Panc1 (cell line): ENCODE measurements at regions not wholly inside any gene's neighbourhood (a gene's known extent, or its start where the extent isn't known, plus 50 kb on each side); places are given as distances from the start of the nearest gene placed in this dataset.

Source experiments
- ATAC-seq: fragments of 200-7000 bp; cut with Tn5 transposase; 2 replicates; pipeline ENCODE4 v1.9.1; 2020; ENCODE audit warnings: mild to moderate bottlenecking, moderate library complexity
- BruUV-seq: library from RNA; stranded (reverse); fragments of 400-500 nt; replicated peaks from 2 replicates; lab custom pipeline; 2021; lab: Mats Ljungman, UMichigan
- CTCF ChIA-PET: fragments of 300-600 bp; sonication (Branson Sonifier 250); formaldehyde crosslinking; loops from one replicate; lab custom pipeline; 2022; ENCODE audit warnings: antibody characterized with exemption; lab: Charles Lee
- POLR2A ChIA-PET: fragments of 300-600 bp; sonication (Branson Sonifier 250); formaldehyde crosslinking; loops from one replicate; lab custom pipeline; 2022; ENCODE audit warnings: antibody characterized with exemption; lab: Charles Lee
- DNase-seq: peaks from one replicate; pipeline ENCODE4 v3.0.0-alpha.2; 2010; ENCODE audit warnings: low read depth, low spot score
- H3K27ac ChIP-seq: 2 replicates; pipeline ENCODE4 v1.5.1; 2011; ENCODE audit warnings: mild to moderate bottlenecking, low read length, inconsistent platforms
- H3K27me3 ChIP-seq: fragments of 200-500 bp; sonication (Bioruptor generic); 2 replicates; pipeline ENCODE4 v1.6.0; 2014; ENCODE audit warnings: low read length, inconsistent platforms; ENCODE audit not compliant: control insufficient read depth, insufficient read depth
- H3K36me3 ChIP-seq: fragments of 200-500 bp; sonication (Bioruptor generic); 2 replicates; pipeline ENCODE4 v1.5.1; 2014; ENCODE audit warnings: inconsistent platforms, mild to moderate bottlenecking, low read length, moderate library complexity; ENCODE audit not compliant: control insufficient read depth, insufficient read depth
- H3K4me1 ChIP-seq: 2 replicates; pipeline ENCODE4 v1.5.1; 2011; ENCODE audit warnings: inconsistent platforms, mild to moderate bottlenecking, low read length, moderate library complexity; ENCODE audit not compliant: control insufficient read depth, insufficient read depth
- H3K4me3 ChIP-seq, 2 experiments: 2 replicates each; pipeline ENCODE4 v1.5.1; 2011 to 2012; ENCODE audit warnings: low read depth in 2 of 2, low read length in 2 of 2, mild to moderate bottlenecking in 2 of 2, inconsistent platforms in 1 of 2, moderate library complexity in 1 of 2
- H3K9me3 ChIP-seq: fragments of 200-500 bp; sonication (Bioruptor generic); 2 replicates; pipeline ENCODE4 v1.5.1; 2014; ENCODE audit warnings: low read depth, mild to moderate bottlenecking, inconsistent platforms, low read length, moderate library complexity; ENCODE audit not compliant: control insufficient read depth, insufficient read depth
- CTCF ChIP-seq: fragments of 450-650 bp; IDR thresholded peaks from 2 replicates; pipeline ENCODE4 v1.5.1; 2017; ENCODE audit warnings: mild to moderate bottlenecking
- POLR2AphosphoS5 ChIP-seq: IDR thresholded peaks from 2 replicates; pipeline ENCODE4 v1.6.1; 2012; ENCODE audit warnings: mild to moderate bottlenecking, low read depth, low read length, moderate library complexity
- REST ChIP-seq, 2 experiments: IDR thresholded peaks; 2 replicates each; pipeline ENCODE4 v1.6.1; 2011 to 2012; ENCODE audit warnings: low read depth in 2 of 2, control low read depth in 1 of 2, low read length in 1 of 2, mild to moderate bottlenecking in 1 of 2, moderate library complexity in 1 of 2; ENCODE audit not compliant: insufficient read depth in 1 of 2
- SIN3A ChIP-seq: IDR thresholded peaks from 2 replicates; pipeline ENCODE4 v1.6.1; 2012; ENCODE audit warnings: low read depth, mild to moderate bottlenecking, low read length, moderate library complexity, borderline replicate concordance; ENCODE audit not compliant: insufficient read depth
- TCF7L2 ChIP-seq: IDR thresholded peaks from 2 replicates; pipeline ENCODE4 v1.6.1; 2011; ENCODE audit warnings: mild to moderate bottlenecking, low read depth, low read length, inconsistent platforms
- in situ Hi-C: cut with HindIII; loops from 2 replicates; pipeline ENCODE4 v1.10.0; 2016; ENCODE audit warnings: low sequenced_read_pairs, low pct_unique_long_range_greater_than_20kb
- intact Hi-C: fragments of 100-400 bp; cut with micrococcal nuclease; formaldehyde crosslinking; loops from one replicate; pipeline ENCODE4 v1.10.0; 2022; ENCODE audit not compliant: unreplicated experiment

GRCh38 chr13:47719164-47719563, 281.9 kb downstream of the SUCLA2 start:
- in situ Hi-C loops (no loop called here), intact Hi-C loops (no loop called here)
- Histone ChIP-seq H3K36me3 (no peaks in the 10 kb centered on the region), H3K4me1 (no peaks in the 10 kb centered on the region), H3K27ac (no peak overlapping the region), H3K27me3 (no peaks in the 10 kb centered on the region), H3K4me3 (no peak overlapping the region), H3K9me3 (no peaks in the 10 kb centered on the region)
- POLR2A ChIA-PET = no interaction called here
- ATAC-seq (no peak), DNase-seq (no peak)
- no TSS peak for BruUV-seq
- CTCF ChIA-PET = no interaction called here
- TF ChIP-seq REST (IDR thresholded peaks at IDR 0.05; ENCODE audit: insufficient read depth in 1 of 2, low read depth in 2 of 2, low read length in 1 of 2) (no peak), CTCF (no peak), SIN3A (no peak), POLR2AphosphoS5 (no peak), TCF7L2 (no peak)

- intact Hi-C loops (no loop called here), in situ Hi-C loops (no loop called here)
- H3K27me3 ChIP-seq = no peaks in the 10 kb centered on the region
- no peak overlapping the region for H3K4me3 ChIP-seq
- no peak for ATAC-seq
- ChIA-PET POLR2A (no interaction called here), CTCF (no interaction called here)
- H3K4me1 ChIP-seq = no peaks in the 10 kb centered on the region
- H3K9me3 ChIP-seq = no peaks in the 10 kb centered on the region
- no peak overlapping the region for H3K27ac ChIP-seq
- no peaks in the 10 kb centered on the region for H3K36me3 ChIP-seq
- DNase-seq = no peak
- no TSS peak for BruUV-seq
- TF ChIP-seq TCF7L2 (no peak), SIN3A (no peak), CTCF (no peak), POLR2AphosphoS5 (no peak), REST (IDR thresholded peaks at IDR 0.05; ENCODE audit: insufficient read depth in 1 of 2, low read depth in 2 of 2, low read length in 1 of 2) (no peak)
Observed at GRCh38 chr13:47718556-47718955, 282.5 kb downstream of the SUCLA2 start.
